Lower leg skin (tissue), 3 donors: ENCODE measurements at regions not wholly inside any gene's neighbourhood (a gene's known extent, or its start where the extent isn't known, plus 50 kb on each side); places are given as distances from the start of the nearest gene placed in this dataset.

Experiments used
- CTCF ChIP-seq, 3 donors: fragments of 450-650 bp; IDR thresholded peaks; one replicate each; pipeline ENCODE4 v1.5.1; 2016; ENCODE audit warnings: antibody characterized with exemption in 3 of 3, mild to moderate bottlenecking in 3 of 3, moderate library complexity in 2 of 3
- POLR2A ChIP-seq, 2 donors: fragments of 450-650 bp; IDR thresholded peaks; one replicate each; pipeline ENCODE4 v1.6.1; 2016 to 2017; ENCODE audit warnings: antibody characterized with exemption in 2 of 2, mild to moderate bottlenecking in 1 of 2, moderate library complexity in 1 of 2

- no peak for TF ChIP-seq CTCF (IDR thresholded peaks at IDR 0.05)
- TF ChIP-seq POLR2A (IDR thresholded peaks at IDR 0.05), result no peak
Observed at GRCh38 chr1:243916160-243916559, 66.1 kb upstream of the AKT3 start.
